HUES6 (cell line): ENCODE measurements at regions not wholly inside any gene's neighbourhood (a gene's known extent, or its start where the extent isn't known, plus 50 kb on each side); places are given as distances from the start of the nearest gene placed in this dataset.

Source experiments
- H3K27ac ChIP-seq: 2 replicates; pipeline ENCODE4 v1.7.0; 2013; ENCODE audit warnings: low read depth, mild to moderate bottlenecking, low read length, inconsistent platforms
- H3K27me3 ChIP-seq: 2 replicates; pipeline ENCODE4 v1.6.1; 2013; ENCODE audit warnings: low read length; ENCODE audit not compliant: control insufficient read depth, insufficient read depth
- H3K36me3 ChIP-seq: 2 replicates; pipeline ENCODE4 v1.6.1; 2013; ENCODE audit warnings: low read length; ENCODE audit not compliant: control insufficient read depth, insufficient read depth
- H3K4me1 ChIP-seq: 2 replicates; pipeline ENCODE4 v1.6.1; 2013; ENCODE audit warnings: low read length; ENCODE audit not compliant: control insufficient read depth, insufficient read depth
- H3K4me3 ChIP-seq: 2 replicates; pipeline ENCODE4 v1.5.1; 2013; ENCODE audit warnings: low read depth, low read length
- H3K9ac ChIP-seq: one replicate; pipeline ENCODE4 v1.6.1; 2013; ENCODE audit warnings: mild to moderate bottlenecking, low read length
- H3K9me3 ChIP-seq: 2 replicates; pipeline ENCODE4 v1.6.1; 2013; ENCODE audit warnings: low read depth, low read length; ENCODE audit not compliant: control insufficient read depth, insufficient read depth

GRCh38 chr4:187467224-187467623 is 528.3 kb upstream of the ZFP42 start:
- H3K36me3 ChIP-seq = no peaks in the 10 kb centered on the region
- no peaks in the 10 kb centered on the region for H3K27me3 ChIP-seq
- H3K4me3 ChIP-seq = no peak overlapping the region
- no peak overlapping the region for H3K27ac ChIP-seq
- no peaks in the 10 kb centered on the region for H3K9me3 ChIP-seq
- H3K4me1 ChIP-seq = no peaks in the 10 kb centered on the region
- H3K9ac ChIP-seq = no peak overlapping the region

- H3K9me3 ChIP-seq = no peaks in the 10 kb centered on the region
- no peaks in the 10 kb centered on the region for H3K4me1 ChIP-seq
- no peak overlapping the region for H3K27ac ChIP-seq
- H3K4me3 ChIP-seq = no peak overlapping the region
- H3K27me3 ChIP-seq = no peaks in the 10 kb centered on the region
- H3K9ac ChIP-seq = no peak overlapping the region
- H3K36me3 ChIP-seq = no peaks in the 10 kb centered on the region
Measured at GRCh38 chr4:187469627-187470026, 525.9 kb upstream of the ZFP42 start.

- H3K4me1 ChIP-seq = no peaks in the 10 kb centered on the region
- H3K27me3 ChIP-seq = no peaks in the 10 kb centered on the region
- H3K9me3 ChIP-seq = no peaks in the 10 kb centered on the region
- H3K36me3 ChIP-seq = no peaks in the 10 kb centered on the region
- H3K4me3 ChIP-seq = no peak overlapping the region
- H3K9ac ChIP-seq = no peak overlapping the region
- H3K27ac ChIP-seq = no peak overlapping the region
Measured at GRCh38 chr4:187470061-187470460, 525.5 kb upstream of the ZFP42 start.

GRCh38 chr4:187474238-187474637 is 521.3 kb upstream of the ZFP42 start:
- Histone ChIP-seq H3K27me3 (no peaks in the 10 kb centered on the region), H3K9ac (no peak overlapping the region), H3K27ac (no peak overlapping the region)

GRCh38 chr4:187475901-187476300 is 519.7 kb upstream of the ZFP42 start:
- Histone ChIP-seq H3K27ac (no peak overlapping the region), H3K27me3 (no peaks in the 10 kb centered on the region), H3K9me3 (no peaks in the 10 kb centered on the region), H3K9ac (no peak overlapping the region), H3K36me3 (no peaks in the 10 kb centered on the region), H3K4me3 (no peak overlapping the region), H3K4me1 (no peaks in the 10 kb centered on the region)

More at GRCh38 chr4:187474238-187474637, 521.3 kb upstream of the ZFP42 start:
- no peak overlapping the region for H3K4me3 ChIP-seq
- no peaks in the 10 kb centered on the region for H3K4me1 ChIP-seq
- no peaks in the 10 kb centered on the region for H3K9me3 ChIP-seq
- no peaks in the 10 kb centered on the region for H3K36me3 ChIP-seq

GRCh38 chr4:187477224-187477623 is 518.3 kb upstream of the ZFP42 start:
- H3K36me3 ChIP-seq = no peaks in the 10 kb centered on the region
- H3K27me3 ChIP-seq = no peaks in the 10 kb centered on the region
- H3K9ac ChIP-seq = no peak overlapping the region
- no peak overlapping the region for H3K4me3 ChIP-seq
- H3K9me3 ChIP-seq = no peaks in the 10 kb centered on the region
- H3K27ac ChIP-seq = no peak overlapping the region
- H3K4me1 ChIP-seq = no peaks in the 10 kb centered on the region

GRCh38 chr4:187478292-187479140 is 517.1 kb upstream of the ZFP42 start:
- H3K4me1 ChIP-seq = no peaks in the 10 kb centered on the region
- H3K27ac ChIP-seq = no peak overlapping the region
- H3K4me3 ChIP-seq = no peak overlapping the region
- H3K9ac ChIP-seq = no peak overlapping the region
- H3K36me3 ChIP-seq = no peaks in the 10 kb centered on the region
- H3K9me3 ChIP-seq = no peaks in the 10 kb centered on the region
- H3K27me3 ChIP-seq = no peaks in the 10 kb centered on the region

- Histone ChIP-seq H3K27me3 (no peaks in the 10 kb centered on the region), H3K4me3 (no peak overlapping the region), H3K27ac (no peak overlapping the region), H3K9ac (no peak overlapping the region), H3K9me3 (no peaks in the 10 kb centered on the region), H3K4me1 (no peaks in the 10 kb centered on the region), H3K36me3 (no peaks in the 10 kb centered on the region)
Measured at GRCh38 chr4:187479511-187479910, 516.1 kb upstream of the ZFP42 start.

GRCh38 chr4:187480146-187481145 is 515.1 kb upstream of the ZFP42 start:
- Histone ChIP-seq H3K9me3 (no peaks in the 10 kb centered on the region), H3K9ac (no peak overlapping the region), H3K27ac (no peak overlapping the region), H3K36me3 (no peaks in the 10 kb centered on the region), H3K4me1 (no peaks in the 10 kb centered on the region), H3K27me3 (no peaks in the 10 kb centered on the region), H3K4me3 (no peak overlapping the region)

GRCh38 chr4:187484186-187484585 is 511.4 kb upstream of the ZFP42 start:
- H3K9me3 ChIP-seq = peaks cover 10% of the 10 kb centered on the region
- H3K36me3 ChIP-seq = no peaks in the 10 kb centered on the region
- no peak overlapping the region for H3K4me3 ChIP-seq
- no peak overlapping the region for H3K9ac ChIP-seq
- H3K4me1 ChIP-seq = no peaks in the 10 kb centered on the region
- no peaks in the 10 kb centered on the region for H3K27me3 ChIP-seq
- H3K27ac ChIP-seq = no peak overlapping the region

GRCh38 chr4:187485676-187486075 is 509.9 kb upstream of the ZFP42 start:
- Histone ChIP-seq H3K27me3 (no peaks in the 10 kb centered on the region), H3K4me1 (no peaks in the 10 kb centered on the region), H3K9me3 (peaks cover 13% of the 10 kb centered on the region), H3K9ac (no peak overlapping the region), H3K27ac (no peak overlapping the region), H3K4me3 (no peak overlapping the region), H3K36me3 (no peaks in the 10 kb centered on the region)
